GM23338 (cell line): ENCODE measurements at regions not wholly inside any gene's neighbourhood (a gene's known extent, or its start where the extent isn't known, plus 50 kb on each side); places are given as distances from the start of the nearest gene placed in this dataset.

Source experiments
- CREB1 ChIP-seq: fragments of 250-450 bp; sonication (Bioruptor Pico); IDR thresholded peaks from 2 replicates; pipeline ENCODE4 v1.5.0; 2020; ENCODE audit warnings: low read depth, mild to moderate bottlenecking, moderate library complexity
- CTCF ChIP-seq, 2 experiments: fragments of 200-600 bp in 1 of 2; sonication (generic) in 1 of 2; conservative IDR thresholded peaks; 2 replicates each; pipeline versions ENCODE4 v1.5.1 to v1.6.1; 2016 to 2017; ENCODE audit warnings: antibody characterized with exemption in 2 of 2, low read depth in 2 of 2, mild to moderate bottlenecking in 2 of 2, moderate library complexity in 1 of 2
- JUNB ChIP-seq: IDR thresholded peaks from one replicate; pipeline ENCODE4 v1.6.1; 2016; ENCODE audit warnings: antibody characterized with exemption; ENCODE audit not compliant: unreplicated experiment
- POLR2AphosphoS5 ChIP-seq: IDR thresholded peaks from 2 replicates; pipeline ENCODE4 v1.6.1; 2016; ENCODE audit warnings: antibody characterized with exemption, low read depth

DNA sequence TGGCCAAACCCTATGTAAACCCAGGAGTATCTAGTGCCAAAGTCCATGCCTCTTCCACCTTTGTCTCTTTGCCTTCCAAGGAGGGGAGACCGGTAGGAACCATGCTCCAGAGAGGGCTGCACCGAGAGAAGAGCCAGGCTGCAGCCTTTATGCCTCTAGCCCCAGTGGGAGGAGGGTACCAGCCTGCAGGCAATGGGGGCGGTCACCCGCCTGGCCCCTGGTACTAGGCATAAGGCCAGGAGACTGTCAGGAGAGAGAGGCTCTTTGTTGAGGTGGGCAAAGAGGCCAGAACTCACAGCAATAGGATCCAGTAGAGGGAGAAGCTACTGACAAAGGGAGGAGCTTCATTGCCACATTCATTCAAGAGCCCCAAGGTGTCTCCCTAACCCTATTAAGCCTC is 146.6 kb upstream of the PDE1C start:
- TF ChIP-seq CTCF (conservative IDR thresholded peaks at IDR 0.05; ENCODE audit: low read depth in 2 of 2) = 0 out of 4 replicates have a peak, but pooled peaks of 1 of the 2 experiments have one; percentile 17
- no peak for TF ChIP-seq JUNB
- no peak for TF ChIP-seq POLR2AphosphoS5
- no peak for TF ChIP-seq CREB1 (CRISPR knock-in tag)
